GM12891 (cell line): ENCODE measurements at regions not wholly inside any gene's neighbourhood (a gene's known extent, or its start where the extent isn't known, plus 50 kb on each side); places are given as distances from the start of the nearest gene placed in this dataset.

Experiments used
- PAX5 ChIP-seq: IDR thresholded peaks from 2 replicates; pipeline ENCODE4 v1.6.1; 2011; ENCODE audit warnings: low read length, moderate library complexity, mild to moderate bottlenecking; ENCODE audit not compliant: insufficient read depth, severe bottlenecking
- POLR2A ChIP-seq: IDR thresholded peaks from 2 replicates; pipeline ENCODE4 v1.6.1; 2011; ENCODE audit warnings: low read depth, low read length, control low read depth
- POLR2AphosphoS5 ChIP-seq: IDR thresholded peaks from 2 replicates; pipeline ENCODE4 v1.6.1; 2011; ENCODE audit warnings: low read depth, low read length, control low read depth
- POU2F2 ChIP-seq: IDR thresholded peaks from 2 replicates; pipeline ENCODE4 v1.6.1; 2011; ENCODE audit warnings: low read depth, mild to moderate bottlenecking, control low read depth, low read length, moderate library complexity
- SPI1 ChIP-seq: IDR thresholded peaks from 2 replicates; pipeline ENCODE4 v1.6.1; 2011; ENCODE audit warnings: low read depth, low read length, control low read depth
- TAF1 ChIP-seq: IDR thresholded peaks from 2 replicates; pipeline ENCODE4 v1.6.1; 2011; ENCODE audit warnings: low read depth, low read length, control low read depth

DNA sequence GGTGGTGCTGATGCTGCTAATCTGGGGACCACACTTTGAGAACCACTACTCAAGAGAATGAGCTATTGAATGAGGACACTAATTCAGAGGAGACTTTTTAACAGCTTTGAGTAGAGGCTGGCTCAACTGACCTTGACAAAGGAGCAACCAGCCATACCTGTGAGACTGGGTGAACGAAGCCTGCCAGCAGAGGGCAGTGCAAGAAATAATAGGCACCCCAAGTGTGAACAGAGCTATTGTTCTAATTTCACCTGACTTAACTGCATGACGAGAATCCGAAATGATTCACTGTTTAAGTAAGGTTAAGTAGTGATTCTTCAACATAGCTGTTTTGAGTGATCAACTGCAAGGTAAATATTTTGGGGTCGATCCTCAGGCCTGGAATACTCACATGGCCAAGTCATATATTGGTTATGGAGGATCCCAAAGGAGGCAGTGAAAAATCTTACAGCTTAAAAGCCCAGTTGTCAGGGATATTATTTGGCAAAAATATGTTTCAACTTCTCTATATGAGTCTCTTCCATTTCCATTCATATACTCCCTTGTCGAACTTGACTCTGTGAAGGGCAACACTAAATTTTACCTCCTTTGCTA lies 550.5 kb upstream of the MARCKS start:
- TF ChIP-seq POLR2AphosphoS5 (no peak), POLR2A (no peak), POU2F2 (no peak), TAF1 (no peak), SPI1 (no peak), PAX5 (no peak)
